Nephron (organoid): ENCODE measurements at regions not wholly inside any gene's neighbourhood (a gene's known extent, or its start where the extent isn't known, plus 50 kb on each side); places are given as distances from the start of the nearest gene placed in this dataset.

Experiments
- H3K27ac Mint-ChIP-seq, 3 experiments: 2 replicates each; pipeline ENCODE4 v1.8.0; 2020; ENCODE audit warnings: mixed read lengths in 3 of 3, mild to moderate bottlenecking in 2 of 3, moderate library complexity in 1 of 3
- H3K27me3 Mint-ChIP-seq: 2 replicates; pipeline ENCODE4 v1.8.0; 2021; ENCODE audit warnings: low read depth, mild to moderate bottlenecking, moderate library complexity, mixed read lengths
- H3K36me3 Mint-ChIP-seq: 2 replicates; pipeline ENCODE4 v1.8.0; 2020; ENCODE audit warnings: low read depth, mixed read lengths
- H3K4me1 Mint-ChIP-seq: 2 replicates; pipeline ENCODE4 v1.8.0; 2020; ENCODE audit warnings: mixed read lengths
- H3K4me3 Mint-ChIP-seq, 3 experiments: 2 replicates each; pipeline ENCODE4 v1.8.0; 2020; ENCODE audit warnings: mild to moderate bottlenecking in 3 of 3, mixed read lengths in 3 of 3, moderate library complexity in 2 of 3
- H3K9me3 Mint-ChIP-seq: 2 replicates; pipeline ENCODE4 v1.8.0; 2020; ENCODE audit warnings: mixed read lengths
- CTCF ChIP-seq, 3 experiments: fragments of 200-600 bp; sonication (generic); IDR thresholded peaks; one replicate each; pipeline ENCODE4 v1.5.0; 2021; ENCODE audit warnings: antibody characterized with exemption in 3 of 3; ENCODE audit not compliant: unreplicated experiment in 3 of 3

- H3K27me3 Mint-ChIP-seq: peaks cover 13% of the 10 kb centered on the region
- H3K27ac Mint-ChIP-seq: no peak overlapping the region
- TF ChIP-seq CTCF (IDR thresholded peaks at IDR 0.05; ENCODE audit: unreplicated experiment in 3 of 3): no peak
Measured at GRCh38 chr17:72492494-72492893, 371.7 kb downstream of the SOX9 start.

GRCh38 chr17:72492941-72493340 lies 372.1 kb downstream of the SOX9 start:
- no peak for TF ChIP-seq CTCF (IDR thresholded peaks at IDR 0.05; ENCODE audit: unreplicated experiment in 3 of 3)
- Mint-ChIP-seq H3K36me3 (peaks cover 9% of the 10 kb centered on the region), H3K9me3 (peaks cover 14% of the 10 kb centered on the region), H3K4me1 (no peaks in the 10 kb centered on the region), H3K4me3 (no peak overlapping the region), H3K27me3 (peaks cover 13% of the 10 kb centered on the region), H3K27ac (no peak overlapping the region)

More at GRCh38 chr17:72492494-72492893, 371.7 kb downstream of the SOX9 start:
- H3K4me3 Mint-ChIP-seq: no peak overlapping the region
- H3K36me3 Mint-ChIP-seq: peaks cover 9% of the 10 kb centered on the region
- H3K9me3 Mint-ChIP-seq: peaks cover 14% of the 10 kb centered on the region
- H3K4me1 Mint-ChIP-seq: no peaks in the 10 kb centered on the region

- no peak for TF ChIP-seq CTCF (IDR thresholded peaks at IDR 0.05; ENCODE audit: unreplicated experiment in 3 of 3)
- Mint-ChIP-seq H3K36me3 (peaks cover 9% of the 10 kb centered on the region), H3K27me3 (peaks cover 3% of the 10 kb centered on the region), H3K4me3 (no peak overlapping the region), H3K4me1 (no peaks in the 10 kb centered on the region), H3K9me3 (peaks cover 14% of the 10 kb centered on the region), H3K27ac (no peak overlapping the region)
Measured at GRCh38 chr17:72494566-72494965, 373.7 kb downstream of the SOX9 start.

GRCh38 chr17:72496461-72496860 lies 375.6 kb downstream of the SOX9 start:
- peaks cover 9% of the 10 kb centered on the region for H3K9me3 Mint-ChIP-seq

GRCh38 chr17:72497915-72498314 lies 377.1 kb downstream of the SOX9 start:
- peaks cover 12% of the 10 kb centered on the region for H3K4me1 Mint-ChIP-seq
- TF ChIP-seq CTCF (IDR thresholded peaks at IDR 0.05; ENCODE audit: unreplicated experiment in 3 of 3): no peak
- peaks cover 4% of the 10 kb centered on the region for H3K36me3 Mint-ChIP-seq

More at GRCh38 chr17:72496461-72496860, 375.6 kb downstream of the SOX9 start:
- Mint-ChIP-seq H3K4me1 (no peaks in the 10 kb centered on the region), H3K4me3 (no peak overlapping the region), H3K36me3 (peaks cover 9% of the 10 kb centered on the region), H3K27ac (no peak overlapping the region), H3K27me3 (no peaks in the 10 kb centered on the region)
- no peak for TF ChIP-seq CTCF (IDR thresholded peaks at IDR 0.05; ENCODE audit: unreplicated experiment in 3 of 3)

GRCh38 chr17:72498364-72499210 lies 377.8 kb downstream of the SOX9 start:
- no peak for TF ChIP-seq CTCF (IDR thresholded peaks at IDR 0.05; ENCODE audit: unreplicated experiment in 3 of 3)
- peaks cover 6% of the 10 kb centered on the region for H3K9me3 Mint-ChIP-seq
- peaks cover 4% of the 10 kb centered on the region for H3K36me3 Mint-ChIP-seq
- no peak overlapping the region for H3K4me3 Mint-ChIP-seq
- H3K4me1 Mint-ChIP-seq: peaks cover 16% of the 10 kb centered on the region
- peak overlapping the region in 1 of 3 experiments; percentile 43 for H3K27ac Mint-ChIP-seq
- H3K27me3 Mint-ChIP-seq: peaks cover 12% of the 10 kb centered on the region

More at GRCh38 chr17:72497915-72498314, 377.1 kb downstream of the SOX9 start:
- Mint-ChIP-seq H3K27ac (peak overlapping the region in 1 of 3 experiments; percentile 43), H3K9me3 (peaks cover 6% of the 10 kb centered on the region), H3K27me3 (peaks cover 9% of the 10 kb centered on the region), H3K4me3 (no peak overlapping the region)
